K562 (cell line): ENCODE measurements at regions not wholly inside any gene's neighbourhood (a gene's known extent, or its start where the extent isn't known, plus 50 kb on each side); places are given as distances from the start of the nearest gene placed in this dataset.

Source experiments
- KDM2B ChIP-seq: fragments of 250-450 bp; sonication (Bioruptor Pico); IDR thresholded peaks from 2 replicates; pipeline ENCODE4 v1.8.0; 2021; ENCODE audit warnings: mild to moderate bottlenecking, moderate library complexity
- MYBL2 ChIP-seq, 2 experiments: fragments of 450-650 bp in 1 of 2; sonication (generic) in 1 of 2; formaldehyde crosslinking in 1 of 2; IDR thresholded peaks; 2 replicates each; pipeline versions ENCODE4 v1.6.1 to v1.8.1; 2017 to 2022; ENCODE audit warnings: borderline replicate concordance in 1 of 2, inconsistent platforms in 1 of 2, low read depth in 1 of 2, mild to moderate bottlenecking in 1 of 2, missing genetic modification reagents in 1 of 2, moderate library complexity in 1 of 2
- RNF2 ChIP-seq: sonication (generic); IDR thresholded peaks from 2 replicates; pipeline ENCODE4 v1.6.1; 2016
- TF ChIP-seq, protein P1 (sequence below), 2 experiments: fragments of 450-650 bp; formaldehyde crosslinking in 1 of 2; IDR thresholded peaks; 2 replicates each; pipeline versions ENCODE4 v1.4.0 to v1.6.1; 2014 to 2020; ENCODE audit warnings: mild to moderate bottlenecking in 2 of 2, borderline replicate concordance in 1 of 2, low read depth in 1 of 2

GRCh38 chr4:140227286-140227685 lies 73.3 kb upstream of the MAML3 start (continued):
- TF ChIP-seq, protein P1, sequence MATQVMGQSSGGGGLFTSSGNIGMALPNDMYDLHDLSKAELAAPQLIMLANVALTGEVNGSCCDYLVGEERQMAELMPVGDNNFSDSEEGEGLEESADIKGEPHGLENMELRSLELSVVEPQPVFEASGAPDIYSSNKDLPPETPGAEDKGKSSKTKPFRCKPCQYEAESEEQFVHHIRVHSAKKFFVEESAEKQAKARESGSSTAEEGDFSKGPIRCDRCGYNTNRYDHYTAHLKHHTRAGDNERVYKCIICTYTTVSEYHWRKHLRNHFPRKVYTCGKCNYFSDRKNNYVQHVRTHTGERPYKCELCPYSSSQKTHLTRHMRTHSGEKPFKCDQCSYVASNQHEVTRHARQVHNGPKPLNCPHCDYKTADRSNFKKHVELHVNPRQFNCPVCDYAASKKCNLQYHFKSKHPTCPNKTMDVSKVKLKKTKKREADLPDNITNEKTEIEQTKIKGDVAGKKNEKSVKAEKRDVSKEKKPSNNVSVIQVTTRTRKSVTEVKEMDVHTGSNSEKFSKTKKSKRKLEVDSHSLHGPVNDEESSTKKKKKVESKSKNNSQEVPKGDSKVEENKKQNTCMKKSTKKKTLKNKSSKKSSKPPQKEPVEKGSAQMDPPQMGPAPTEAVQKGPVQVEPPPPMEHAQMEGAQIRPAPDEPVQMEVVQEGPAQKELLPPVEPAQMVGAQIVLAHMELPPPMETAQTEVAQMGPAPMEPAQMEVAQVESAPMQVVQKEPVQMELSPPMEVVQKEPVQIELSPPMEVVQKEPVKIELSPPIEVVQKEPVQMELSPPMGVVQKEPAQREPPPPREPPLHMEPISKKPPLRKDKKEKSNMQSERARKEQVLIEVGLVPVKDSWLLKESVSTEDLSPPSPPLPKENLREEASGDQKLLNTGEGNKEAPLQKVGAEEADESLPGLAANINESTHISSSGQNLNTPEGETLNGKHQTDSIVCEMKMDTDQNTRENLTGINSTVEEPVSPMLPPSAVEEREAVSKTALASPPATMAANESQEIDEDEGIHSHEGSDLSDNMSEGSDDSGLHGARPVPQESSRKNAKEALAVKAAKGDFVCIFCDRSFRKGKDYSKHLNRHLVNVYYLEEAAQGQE (IDR thresholded peaks at IDR 0.05; ENCODE audit: borderline replicate concordance): no peak
- TF ChIP-seq, protein P1 (CRISPR knock-in tag; IDR thresholded peaks at IDR 0.05; ENCODE audit: low read depth): no peak
- no peak for TF ChIP-seq RNF2
- no peak for TF ChIP-seq MYBL2 (IDR thresholded peaks at IDR 0.05; ENCODE audit: low read depth)
- no peak for TF ChIP-seq MYBL2 (CRISPR knock-in tag; IDR thresholded peaks at IDR 0.05; ENCODE audit: borderline replicate concordance)
- TF ChIP-seq KDM2B (CRISPR knock-in tag): no peak
